Upper lobe of left lung (tissue), 4 donors: ENCODE measurements at regions not wholly inside any gene's neighbourhood (a gene's known extent, or its start where the extent isn't known, plus 50 kb on each side); places are given as distances from the start of the nearest gene placed in this dataset.

Source experiments
- CTCF ChIP-seq, 6 experiments: fragments of 450-650 bp in 4 of 6; fragments of 200-600 bp in 2 of 6; sonication (generic) in 2 of 6; IDR thresholded peaks; one replicate each; pipeline ENCODE4 v1.5.1; 2016 to 2019; ENCODE audit warnings: antibody characterized with exemption in 6 of 6
- EP300 ChIP-seq, 4 donors: sonication (generic); formaldehyde crosslinking; IDR thresholded peaks; one replicate each; pipeline ENCODE4 v1.5.1; 2017; ENCODE audit warnings: antibody characterized with exemption in 4 of 4, control low read depth in 2 of 4
- POLR2A ChIP-seq, 4 donors: fragments of 450-650 bp; IDR thresholded peaks; one replicate each; pipeline ENCODE4 v1.5.1; 2016 to 2017; ENCODE audit warnings: antibody characterized with exemption in 4 of 4, mild to moderate bottlenecking in 2 of 4
- POLR2AphosphoS5 ChIP-seq, 2 donors: sonication (generic); formaldehyde crosslinking; IDR thresholded peaks; one replicate each; pipeline ENCODE4 v1.5.1; 2017; ENCODE audit warnings: antibody characterized with exemption in 2 of 2

GRCh38 chr18:45488645-45489044 is 126.6 kb upstream of the SLC14A2 start:
- no peak for TF ChIP-seq CTCF (IDR thresholded peaks at IDR 0.05)
- TF ChIP-seq EP300 (IDR thresholded peaks at IDR 0.05) = no peak
- no peak for TF ChIP-seq POLR2AphosphoS5 (IDR thresholded peaks at IDR 0.05)
- no peak for TF ChIP-seq POLR2A (IDR thresholded peaks at IDR 0.05)
